ENCODE measurements at regions not wholly inside any gene's neighbourhood (a gene's known extent, or its start where the extent isn't known, plus 50 kb on each side); places are given as distances from the start of the nearest gene placed in this dataset.

DNA sequence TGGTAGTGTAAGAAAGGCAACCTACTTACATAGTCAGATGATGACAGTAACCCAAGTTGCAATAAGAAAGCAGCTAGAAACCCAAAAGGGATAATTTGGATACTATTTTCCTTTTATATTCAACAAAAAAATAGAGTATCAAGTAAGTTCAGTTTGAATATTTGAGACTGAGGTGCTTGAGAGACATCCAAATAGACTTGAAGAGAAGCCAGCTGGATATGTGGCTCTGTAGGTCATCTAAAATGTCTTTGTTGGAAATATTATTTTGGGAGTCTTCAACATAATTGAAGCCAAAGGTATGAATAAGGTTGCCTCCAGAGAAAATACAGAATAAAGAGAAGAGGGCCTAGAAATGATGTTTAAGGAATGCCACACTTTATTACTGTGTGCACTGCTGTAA, 438.2 kb upstream of the DIAPH2 start:
- no peak for TF ChIP-seq GABPB1 (CRISPR knock-in tag; IDR thresholded peaks at IDR 0.05)
- no peak for TF ChIP-seq TAF15 (IDR thresholded peaks at IDR 0.05; ENCODE audit: low read depth, low read length, poor library complexity, severe bottlenecking)
- TF ChIP-seq SMC3 (IDR thresholded peaks at IDR 0.05; ENCODE audit: low read length), result no peak
- TF ChIP-seq POLR2A (IDR thresholded peaks at IDR 0.05; ENCODE audit: insufficient read depth in 1 of 2, low read depth in 2 of 2, low read length in 2 of 2), result no peak
- no peak for TF ChIP-seq SMYD3 (CRISPR knock-in tag; IDR thresholded peaks at IDR 0.05)
- no peak for TF ChIP-seq NCOA1 (CRISPR knock-in tag; IDR thresholded peaks at IDR 0.05)
- no peak for TF ChIP-seq MBD4 (IDR thresholded peaks at IDR 0.05; ENCODE audit: borderline replicate concordance, low read length)

Measured in HepG2 (cell line).